ENCODE measurements at regions not wholly inside any gene's neighbourhood (a gene's known extent, or its start where the extent isn't known, plus 50 kb on each side); places are given as distances from the start of the nearest gene placed in this dataset.

- no peaks in the 10 kb centered on the region for H3K9me3 Mint-ChIP-seq
- peaks cover 28% of the 10 kb centered on the region for H3K27me3 Mint-ChIP-seq (ENCODE audit: insufficient read depth)
- no peaks in the 10 kb centered on the region for H3K36me3 Mint-ChIP-seq (ENCODE audit: low read depth)
- intact Hi-C loops (cut with micrococcal nuclease): no loop called here
- H3K4me1 Mint-ChIP-seq (ENCODE audit: low read depth): no peaks in the 10 kb centered on the region
- H3K27ac Mint-ChIP-seq: no peak overlapping the region
- DNase-seq (ENCODE audit: low spot score): no peak
- no peak overlapping the region for H3K4me3 Mint-ChIP-seq
Observed at GRCh38 chr9:107224252-107224651, 58.8 kb upstream of the RAD23B start.

GRCh38 chr9:107226421-107226820 is 56.7 kb upstream of the RAD23B start:
- Mint-ChIP-seq H3K4me1 (ENCODE audit: low read depth) (no peaks in the 10 kb centered on the region), H3K36me3 (ENCODE audit: low read depth) (no peaks in the 10 kb centered on the region), H3K27ac (no peak overlapping the region), H3K27me3 (ENCODE audit: insufficient read depth) (peaks cover 41% of the 10 kb centered on the region), H3K4me3 (no peak overlapping the region), H3K9me3 (no peaks in the 10 kb centered on the region)
- intact Hi-C loops (cut with micrococcal nuclease): no loop called here
- DNase-seq (ENCODE audit: low spot score): no peak

GRCh38 chr9:107227774-107228173 is 55.3 kb upstream of the RAD23B start:
- intact Hi-C loops (cut with micrococcal nuclease): no loop called here
- peaks cover 35% of the 10 kb centered on the region for H3K27me3 Mint-ChIP-seq (ENCODE audit: insufficient read depth)
- no peak for DNase-seq (ENCODE audit: low spot score)
- H3K36me3 Mint-ChIP-seq (ENCODE audit: low read depth): no peaks in the 10 kb centered on the region
- H3K9me3 Mint-ChIP-seq: no peaks in the 10 kb centered on the region
- H3K27ac Mint-ChIP-seq: no peak overlapping the region
- no peak overlapping the region for H3K4me3 Mint-ChIP-seq
- H3K4me1 Mint-ChIP-seq (ENCODE audit: low read depth): no peaks in the 10 kb centered on the region

- intact Hi-C loops (cut with micrococcal nuclease): no loop called here
- Mint-ChIP-seq H3K36me3 (ENCODE audit: low read depth) (no peaks in the 10 kb centered on the region), H3K27ac (no peak overlapping the region), H3K4me1 (ENCODE audit: low read depth) (no peaks in the 10 kb centered on the region), H3K4me3 (no peak overlapping the region), H3K9me3 (no peaks in the 10 kb centered on the region), H3K27me3 (ENCODE audit: insufficient read depth) (peaks cover 34% of the 10 kb centered on the region)
- DNase-seq (ENCODE audit: low spot score): no peak
Observed at GRCh38 chr9:107228496-107229039, 54.5 kb upstream of the RAD23B start.

GRCh38 chr9:107229241-107229741 is 53.8 kb upstream of the RAD23B start:
- Mint-ChIP-seq H3K4me1 (ENCODE audit: low read depth) (no peaks in the 10 kb centered on the region), H3K9me3 (no peaks in the 10 kb centered on the region), H3K27me3 (ENCODE audit: insufficient read depth) (peaks cover 34% of the 10 kb centered on the region), H3K27ac (no peak overlapping the region), H3K36me3 (ENCODE audit: low read depth) (no peaks in the 10 kb centered on the region), H3K4me3 (no peak overlapping the region)
- intact Hi-C loops (cut with micrococcal nuclease): no loop called here
- DNase-seq (ENCODE audit: low spot score): no peak
